CD14-positive monocyte (primary cell): ENCODE measurements at regions not wholly inside any gene's neighbourhood (a gene's known extent, or its start where the extent isn't known, plus 50 kb on each side); places are given as distances from the start of the nearest gene placed in this dataset.
"Not testable (repeated sequence)": the region's sequence is repeated elsewhere in the genome, so short reads cannot be mapped to it uniquely, and the experiment has no call there.

Experiments
- DNase-seq, 3 donors: peaks; one replicate each; pipeline ENCODE4 v3.0.0-alpha.2; 2011 to 2022
- H2AFZ ChIP-seq: 2 replicates; pipeline ENCODE4 v1.6.0; 2012; ENCODE audit warnings: mild to moderate bottlenecking, low read depth, low read length, inconsistent platforms; ENCODE audit not compliant: insufficient read depth, poor library complexity, severe bottlenecking
- H3K27ac ChIP-seq, 2 donors: 1 replicate in 1 of 2; 2 replicates in 1 of 2; pipeline ENCODE4 v1.5.1; 2012 to 2013; ENCODE audit warnings: low read length in 2 of 2, control low read depth in 1 of 2, inconsistent platforms in 1 of 2, low read depth in 1 of 2, mild to moderate bottlenecking in 1 of 2
- H3K27me3 ChIP-seq, 2 donors: one replicate each; pipeline versions ENCODE4 v1.6.0 to v1.6.1; 2011 to 2013; ENCODE audit warnings: low read length in 2 of 2; ENCODE audit not compliant: control insufficient read depth in 2 of 2, insufficient read depth in 2 of 2
- H3K36me3 ChIP-seq, 2 donors: replicated peaks in 1 of 2; 1 replicate in 1 of 2; 2 replicates in 1 of 2; pipeline versions ENCODE4 v1.5.1 to v1.6.1; 2012 to 2013; ENCODE audit warnings: low read length in 2 of 2, control low read depth in 1 of 2, inconsistent platforms in 1 of 2, mild to moderate bottlenecking in 1 of 2; ENCODE audit not compliant: insufficient read depth in 2 of 2, control insufficient read depth in 1 of 2
- H3K4me1 ChIP-seq, 2 donors: 1 replicate in 1 of 2; 2 replicates in 1 of 2; pipeline versions ENCODE4 v1.5.1 to v1.6.1; 2012 to 2013; ENCODE audit warnings: low read length in 2 of 2, control low read depth in 1 of 2, inconsistent platforms in 1 of 2, mild to moderate bottlenecking in 1 of 2, moderate library complexity in 1 of 2; ENCODE audit not compliant: insufficient read depth in 2 of 2, control insufficient read depth in 1 of 2
- H3K4me2 ChIP-seq: replicated peaks from 2 replicates; pipeline ENCODE3; 2012; ENCODE audit warnings: low read length, moderate library complexity, mild to moderate bottlenecking; ENCODE audit not compliant: poor library complexity, severe bottlenecking; ENCODE audit errors: extremely low read depth
- H3K4me3 ChIP-seq, 3 experiments: fragments of 200-600 bp in 1 of 3; sonication (generic) in 1 of 3; replicated peaks in 1 of 3; 1 replicate in 2 of 3; 2 replicates in 1 of 3; pipeline ENCODE4 v1.5.1; 2011 to 2013; ENCODE audit warnings: low read length in 3 of 3, mild to moderate bottlenecking in 3 of 3, control low read depth in 2 of 3, low read depth in 2 of 3, inconsistent platforms in 1 of 3, moderate library complexity in 1 of 3
- H3K79me2 ChIP-seq: 2 replicates; pipeline ENCODE4 v1.6.0; 2012; ENCODE audit warnings: mild to moderate bottlenecking, control low read depth, inconsistent platforms, low read length, moderate library complexity; ENCODE audit not compliant: insufficient read depth
- H3K9ac ChIP-seq: 2 replicates; pipeline ENCODE4 v1.6.0; 2017; ENCODE audit warnings: low read length, mild to moderate bottlenecking; ENCODE audit not compliant: insufficient read depth, poor library complexity, severe bottlenecking
- H3K9me3 ChIP-seq, 2 donors: replicated peaks in 1 of 2; 1 replicate in 1 of 2; 2 replicates in 1 of 2; pipeline versions ENCODE4 v1.5.1 to v1.6.1; 2012 to 2013; ENCODE audit warnings: low read length in 2 of 2, control low read depth in 1 of 2; ENCODE audit not compliant: control insufficient read depth in 1 of 2, insufficient read depth in 1 of 2
- H4K20me1 ChIP-seq: 2 replicates; pipeline ENCODE4 v1.6.0; 2012; ENCODE audit warnings: mild to moderate bottlenecking, low read length, control low read depth, moderate library complexity; ENCODE audit not compliant: insufficient read depth
- H3K27ac Mint-ChIP-seq, 7 donors: one replicate each; pipeline ENCODE4 v1.8.0; 2020; ENCODE audit warnings: mild to moderate bottlenecking in 7 of 7, mixed read lengths in 7 of 7, moderate library complexity in 6 of 7, inconsistent platforms in 2 of 7
- H3K27me3 Mint-ChIP-seq, 3 donors: one replicate each; pipeline ENCODE4 v1.8.0; 2021 to 2022; ENCODE audit warnings: low read depth in 3 of 3, mild to moderate bottlenecking in 3 of 3, mixed read lengths in 3 of 3, moderate library complexity in 3 of 3, inconsistent platforms in 1 of 3
- H3K36me3 Mint-ChIP-seq, 2 donors: one replicate each; pipeline ENCODE4 v1.8.0; 2020; ENCODE audit warnings: mixed read lengths in 2 of 2, inconsistent platforms in 1 of 2, mild to moderate bottlenecking in 1 of 2
- H3K4me1 Mint-ChIP-seq: one replicate; pipeline ENCODE4 v1.8.0; 2020; ENCODE audit warnings: mild to moderate bottlenecking, mixed read lengths
- H3K4me3 Mint-ChIP-seq, 2 donors: one replicate each; pipeline ENCODE4 v1.8.0; 2020; ENCODE audit warnings: mild to moderate bottlenecking in 2 of 2, mixed read lengths in 2 of 2, moderate library complexity in 1 of 2
- H3K9me3 Mint-ChIP-seq, 7 donors: one replicate each; pipeline ENCODE4 v1.8.0; 2020 to 2022; ENCODE audit warnings: mixed read lengths in 7 of 7, mild to moderate bottlenecking in 6 of 7, moderate library complexity in 6 of 7, inconsistent platforms in 2 of 7
- WGBS: methylation state at CpG from one replicate; pipeline ENCODE4 v1.1.5; 2013; ENCODE audit warnings: missing lambda C conversion rate; ENCODE audit not compliant: insufficient coverage; 5-methylcytosine and 5-hydroxymethylcytosine counted together
- intact Hi-C, 2 donors: fragments of 100-400 bp; cut with micrococcal nuclease; formaldehyde crosslinking; loops; one replicate each; pipeline versions ENCODE4 v1.15.0 to v1.15.1; 2023

GRCh38 chr9:42759320-42759719, 575.9 kb downstream of the SPATA31A6 start:
- not testable (repeated sequence) for H3K36me3 ChIP-seq, H3K36me3 Mint-ChIP-seq, H3K4me3 ChIP-seq

DNA sequence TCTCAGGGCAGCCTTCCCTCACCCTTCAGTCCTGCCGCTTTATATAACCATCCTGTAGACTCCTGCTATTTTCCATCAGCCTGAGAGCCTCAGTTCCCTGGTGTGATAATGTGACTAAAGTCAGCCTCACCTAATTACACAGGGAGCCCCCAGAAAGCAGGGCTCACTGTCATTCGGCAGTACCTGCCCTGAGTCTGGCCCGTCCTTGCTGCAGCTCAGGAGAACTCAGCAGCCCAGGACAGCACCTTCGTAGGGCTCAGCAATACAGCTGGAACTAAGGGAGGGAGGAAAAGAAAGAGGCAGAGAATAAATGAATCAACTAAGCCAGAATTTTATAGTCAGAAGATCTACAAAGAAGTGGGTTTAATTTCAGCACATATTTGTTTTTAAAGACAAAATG, 598.7 kb downstream of the SPATA31A6 start:
- H2AFZ ChIP-seq, H3K27ac Mint-ChIP-seq, H3K27me3 ChIP-seq, H3K4me2 ChIP-seq, H3K4me3 ChIP-seq, H3K79me2 ChIP-seq, H3K4me1 ChIP-seq, H3K4me1 Mint-ChIP-seq, H3K9me3 ChIP-seq, H4K20me1 ChIP-seq, H3K27ac ChIP-seq, H3K27me3 Mint-ChIP-seq, H3K36me3 ChIP-seq, H3K36me3 Mint-ChIP-seq, H3K9me3 Mint-ChIP-seq, intact Hi-C loops, H3K4me3 Mint-ChIP-seq, H3K9ac ChIP-seq, DNase-seq: not testable (repeated sequence)
- WGBS, result no CpG with 5 or more reads among the region's 4 CpGs

More at GRCh38 chr9:42759320-42759719, 575.9 kb downstream of the SPATA31A6 start:
- DNase-seq, H3K9ac ChIP-seq, H4K20me1 ChIP-seq, H3K4me2 ChIP-seq, H2AFZ ChIP-seq, H3K9me3 Mint-ChIP-seq, intact Hi-C loops, H3K27ac Mint-ChIP-seq, H3K4me1 Mint-ChIP-seq, H3K79me2 ChIP-seq, H3K4me3 Mint-ChIP-seq, H3K9me3 ChIP-seq, H3K4me1 ChIP-seq, H3K27ac ChIP-seq, H3K27me3 ChIP-seq, H3K27me3 Mint-ChIP-seq: not testable (repeated sequence)
- WGBS, result 33% methylated on average over 1 of the region's 5 CpGs

- H4K20me1 ChIP-seq, H3K79me2 ChIP-seq: not testable (repeated sequence)
Observed at GRCh38 chr9:42792725-42793124, 609.3 kb downstream of the SPATA31A6 start.

GRCh38 chr9:42798571-42798970, 615.1 kb downstream of the SPATA31A6 start:
- H3K9me3 Mint-ChIP-seq, H3K9ac ChIP-seq, H2AFZ ChIP-seq, H3K36me3 Mint-ChIP-seq, intact Hi-C loops, H3K4me3 ChIP-seq, H4K20me1 ChIP-seq, H3K4me1 ChIP-seq, H3K27me3 ChIP-seq, H3K9me3 ChIP-seq, DNase-seq, H3K4me1 Mint-ChIP-seq, H3K79me2 ChIP-seq, H3K27ac Mint-ChIP-seq, H3K27me3 Mint-ChIP-seq, H3K4me3 Mint-ChIP-seq, H3K36me3 ChIP-seq, H3K27ac ChIP-seq, H3K4me2 ChIP-seq: not testable (repeated sequence)
- whole genome bisulfite sequencing, result no CpG with 5 or more reads among the region's 1 CpG

More at GRCh38 chr9:42792725-42793124, 609.3 kb downstream of the SPATA31A6 start:
- DNase-seq, H3K36me3 ChIP-seq, H3K9me3 ChIP-seq, H3K9ac ChIP-seq, H3K36me3 Mint-ChIP-seq, H3K27me3 ChIP-seq, H3K4me3 Mint-ChIP-seq, H3K4me2 ChIP-seq, H3K4me1 Mint-ChIP-seq, H3K9me3 Mint-ChIP-seq, H3K27ac ChIP-seq, H2AFZ ChIP-seq, H3K27me3 Mint-ChIP-seq, H3K4me3 ChIP-seq, intact Hi-C loops, H3K4me1 ChIP-seq: not testable (repeated sequence)
- H3K27ac Mint-ChIP-seq, result peak overlapping the region in 2 of 7 donors; percentile 43 to 45
- WGBS, result 81% methylated on average over 7 of the region's 16 CpGs
